SK-N-DZ (cell line): ENCODE measurements at regions not wholly inside any gene's neighbourhood (a gene's known extent, or its start where the extent isn't known, plus 50 kb on each side); places are given as distances from the start of the nearest gene placed in this dataset.
"Not testable (repeated sequence)": the region's sequence is repeated elsewhere in the genome, so short reads cannot be mapped to it uniquely, and the experiment has no call there.

Experiments used
- DNase-seq: peaks from one replicate; pipeline ENCODE4 v3.0.0-alpha.2; 2015; ENCODE audit warnings: low spot score

DNA sequence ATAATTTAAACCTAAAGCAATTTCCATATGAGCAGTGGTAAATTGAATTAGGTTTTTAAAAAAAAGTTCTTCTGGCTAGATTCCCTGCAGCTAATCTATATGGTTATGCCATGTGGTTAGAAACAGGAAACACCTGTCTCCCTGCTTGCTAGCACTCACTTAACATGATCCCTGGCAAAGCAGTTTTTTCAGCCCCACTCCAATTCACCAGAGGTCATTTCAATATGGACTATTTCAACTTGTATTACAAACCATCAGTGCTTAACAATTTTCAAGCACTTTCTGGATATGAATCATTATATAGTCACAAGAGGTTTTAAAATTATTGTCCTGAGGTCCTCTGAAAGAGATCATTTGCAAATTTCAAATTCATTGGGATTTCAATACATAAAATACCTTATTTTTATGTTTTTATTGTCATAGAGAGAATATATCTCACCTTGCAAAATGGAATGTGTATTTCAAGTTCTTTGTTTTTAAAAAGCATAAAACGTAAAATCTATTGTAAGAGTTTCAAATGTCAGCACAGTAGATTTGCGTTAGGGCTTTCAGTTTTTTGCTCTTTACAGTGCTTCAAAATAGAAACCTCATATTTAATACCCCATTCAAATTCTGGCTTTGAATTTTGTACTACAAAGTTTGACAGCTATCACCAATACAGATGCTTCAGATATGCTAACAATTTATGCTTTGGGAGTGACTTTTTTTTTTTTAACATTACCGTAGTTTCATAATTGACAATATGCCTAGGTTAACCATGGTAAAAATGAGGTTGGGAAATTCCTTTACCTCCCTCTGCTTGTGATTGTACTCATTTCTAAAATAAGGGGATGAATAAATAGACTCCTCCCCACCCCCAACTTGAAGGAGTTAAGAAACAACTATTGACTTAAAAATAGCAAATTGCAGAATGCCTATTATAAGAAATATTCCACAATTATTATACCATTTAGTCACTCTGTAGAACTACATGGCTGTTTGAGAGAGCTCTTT is 117.5 kb upstream of the HGF start:
- peak; percentile 22 for DNase-seq

DNA sequence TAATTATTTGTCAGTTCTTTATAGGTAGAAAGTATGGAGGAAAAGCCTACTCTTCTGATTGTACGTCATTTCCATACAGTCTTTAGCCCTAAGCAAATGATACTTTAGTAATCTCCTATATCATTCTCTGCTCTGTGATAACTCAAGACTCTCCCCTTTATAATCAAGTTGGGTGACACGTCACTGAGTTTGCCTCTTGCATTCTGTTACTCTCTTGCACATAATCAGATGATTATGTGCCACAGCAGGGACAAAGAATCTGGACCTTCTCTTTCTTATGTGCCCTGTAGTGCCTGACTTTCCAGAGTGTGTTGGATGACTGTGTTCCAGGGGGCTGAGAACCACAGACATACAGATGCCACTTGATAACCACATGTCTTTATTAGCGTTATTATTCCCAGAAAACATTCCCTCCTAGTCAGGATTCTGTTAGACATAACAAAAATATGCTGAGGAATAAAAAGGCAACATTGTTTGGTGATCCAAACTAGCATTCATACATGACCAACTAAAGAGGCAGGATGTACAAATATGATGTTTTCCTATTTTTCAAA is 116.4 kb upstream of the HGF start:
- DNase-seq = peak; percentile 17

DNA sequence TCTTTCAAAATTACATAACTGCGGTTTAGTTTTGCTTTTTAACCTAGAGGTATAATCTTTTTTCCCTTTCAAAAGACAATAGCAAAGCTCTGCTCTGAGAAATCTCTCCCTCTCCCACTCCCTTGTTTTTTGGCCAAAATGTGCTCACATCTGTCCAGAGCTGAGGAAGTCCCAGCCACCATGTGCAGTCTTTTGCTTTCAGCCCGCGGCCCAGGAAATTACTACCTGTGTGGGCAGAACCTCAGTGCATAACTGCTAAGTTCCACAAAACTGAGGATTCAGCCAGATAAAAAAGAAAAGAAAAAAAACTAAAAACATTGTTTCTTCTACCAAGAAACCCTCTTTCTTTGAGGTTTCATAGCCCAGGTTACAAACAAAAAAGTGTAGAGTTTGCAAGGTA is 115.0 kb upstream of the HGF start:
- DNase-seq = no peak

DNA sequence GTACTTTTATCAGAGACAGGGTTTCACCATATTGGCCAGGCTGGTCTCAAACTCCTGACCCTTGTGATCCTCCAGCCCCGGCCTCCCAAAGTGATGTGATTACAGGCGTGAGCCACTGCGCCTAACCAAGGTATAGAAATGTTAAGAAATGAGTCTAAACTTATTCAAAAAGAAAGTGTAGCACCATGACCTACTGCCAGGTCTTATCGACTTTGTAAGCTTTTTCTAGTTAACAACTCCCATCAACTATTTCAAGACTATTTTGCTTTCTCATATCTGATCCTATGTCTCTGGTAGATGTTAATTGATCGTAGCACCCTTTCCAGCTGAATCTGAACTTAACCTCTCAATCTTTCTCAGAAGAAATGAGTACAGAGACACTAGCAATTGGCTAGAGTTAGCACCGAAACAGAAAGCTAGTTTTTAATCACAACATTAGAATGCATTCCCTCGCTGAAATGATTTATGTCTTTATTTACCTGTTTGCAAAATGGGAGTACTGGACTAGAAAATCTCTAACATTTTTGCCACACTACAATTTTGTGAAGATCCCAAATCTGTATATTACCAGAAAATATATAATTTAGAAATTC is 114.0 kb upstream of the HGF start:
- DNase-seq = no peak

DNA sequence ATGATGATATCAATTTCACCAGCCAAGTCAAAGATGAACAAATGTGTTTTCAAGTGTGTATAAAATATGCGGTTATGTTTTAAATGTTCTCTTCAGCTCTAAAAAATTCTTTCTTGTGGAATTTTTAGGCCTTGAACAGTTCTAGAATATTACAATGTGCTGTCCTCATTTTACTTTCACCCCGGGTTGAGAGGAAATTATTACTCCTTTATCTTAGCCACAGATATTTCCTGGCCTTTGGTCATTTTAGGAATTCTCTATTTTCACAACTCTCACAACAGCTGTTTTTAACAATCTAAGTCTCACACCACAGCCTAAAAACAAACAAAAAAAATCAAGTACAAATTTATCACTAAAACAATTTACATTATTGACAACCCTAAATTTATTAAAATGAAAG is 112.2 kb upstream of the HGF start:
- no peak for DNase-seq

DNA sequence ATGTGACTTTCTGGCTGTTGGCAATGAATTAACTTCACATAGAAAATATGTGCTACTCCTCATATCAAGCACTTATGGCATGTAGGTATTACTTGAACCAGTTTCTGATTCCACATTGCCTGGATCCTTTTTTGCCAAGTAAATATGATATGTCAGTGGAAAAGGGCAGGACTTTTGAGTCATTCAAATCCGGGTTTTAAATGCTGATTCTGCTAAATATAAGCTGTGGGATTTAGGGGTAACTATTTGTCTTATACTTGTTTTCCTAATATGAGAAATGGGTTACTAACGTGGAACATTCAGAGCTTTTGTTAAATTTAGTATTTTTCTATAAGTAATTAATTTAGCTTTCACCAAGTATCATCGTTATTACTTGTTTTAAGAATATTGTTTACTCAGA is 108.0 kb upstream of the HGF start:
- DNase-seq = no peak

DNA sequence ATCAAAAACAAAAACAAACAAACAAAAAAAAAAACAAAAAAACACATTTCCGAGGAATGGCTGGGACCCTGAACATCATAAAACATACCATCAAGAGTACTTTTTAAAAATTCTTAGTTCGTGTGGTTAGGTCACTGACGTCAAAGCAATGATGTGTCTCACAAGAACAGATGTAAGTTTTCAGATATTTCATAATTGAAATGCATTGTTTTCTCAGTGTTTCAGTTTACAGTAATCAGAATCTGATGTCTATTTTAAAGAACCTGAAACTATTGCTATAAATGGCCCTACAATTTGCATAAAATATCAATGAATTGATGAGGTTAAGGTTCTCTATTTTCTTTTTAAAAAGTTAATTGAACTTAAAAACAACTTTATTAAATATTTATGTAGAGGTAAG is 103.7 kb upstream of the HGF start:
- DNase-seq = no peak

DNA sequence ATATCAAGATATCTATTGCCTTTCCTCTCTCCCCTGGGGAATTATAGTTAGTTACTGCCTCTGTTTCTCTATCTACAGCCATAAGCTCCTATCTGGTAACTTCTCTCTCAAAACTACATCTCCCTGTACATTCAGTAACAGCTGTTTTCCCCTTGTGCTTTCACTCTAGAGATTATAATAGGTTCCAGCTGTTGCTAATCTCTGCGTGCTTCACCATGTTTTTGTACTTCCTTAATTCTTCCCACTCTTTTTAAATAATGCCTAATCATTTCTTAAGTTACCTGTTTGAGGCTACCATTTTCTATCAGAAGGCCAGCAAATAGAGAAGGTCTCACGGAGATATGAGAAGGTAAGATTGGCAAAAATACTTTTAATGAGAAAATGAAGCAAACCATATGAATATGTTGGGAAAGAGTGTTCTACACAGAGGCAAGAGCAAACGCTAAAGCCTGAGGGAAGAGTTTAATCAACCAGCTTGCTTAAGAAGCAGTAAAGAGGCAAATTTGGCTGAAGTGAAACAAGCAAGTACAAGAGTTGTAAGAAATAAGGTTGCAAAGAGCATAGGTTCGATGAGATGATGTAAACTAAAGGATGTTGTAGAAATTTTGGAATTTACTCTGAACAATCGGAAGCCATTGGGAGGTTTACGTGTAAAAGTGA is 101.9 kb upstream of the HGF start:
- DNase-seq = no peak

DNA sequence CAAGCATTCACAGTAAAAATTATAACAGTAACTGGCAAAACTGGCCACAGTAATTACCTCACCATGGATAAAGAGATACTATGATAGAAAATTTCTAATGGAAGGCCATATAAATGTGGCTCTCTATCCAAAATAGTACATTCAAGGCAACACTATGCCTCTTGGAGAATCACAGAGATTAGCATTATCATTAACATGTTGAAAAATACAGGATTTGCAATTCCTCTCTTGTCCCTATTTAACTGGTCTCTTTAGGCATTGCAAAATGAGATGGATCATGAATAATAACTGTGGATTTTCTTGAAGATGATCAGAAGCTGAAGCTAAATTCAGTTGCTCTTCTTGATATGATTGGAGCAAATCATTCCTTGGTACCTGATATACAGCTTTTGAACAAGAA is 100.8 kb upstream of the HGF start:
- DNase-seq = no peak

DNA sequence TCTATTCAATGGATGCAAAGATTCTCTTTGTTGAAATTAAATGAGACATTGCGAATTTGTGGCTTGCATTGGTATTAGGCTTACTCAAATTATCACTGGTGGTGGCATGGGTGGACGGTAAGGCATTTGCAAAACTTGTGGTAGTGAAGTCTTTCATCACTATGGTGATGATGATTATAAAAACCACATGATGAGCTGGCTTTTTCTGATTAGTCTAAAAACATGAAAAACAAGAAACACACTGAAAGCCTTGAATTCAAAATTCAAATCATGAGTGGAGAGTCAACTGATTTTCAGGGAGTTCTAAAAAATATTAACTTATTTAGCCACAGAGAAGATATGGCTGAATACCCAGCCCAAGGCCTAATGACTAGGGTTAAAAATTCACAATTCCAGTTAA is 99.8 kb upstream of the HGF start:
- no peak for DNase-seq

DNA sequence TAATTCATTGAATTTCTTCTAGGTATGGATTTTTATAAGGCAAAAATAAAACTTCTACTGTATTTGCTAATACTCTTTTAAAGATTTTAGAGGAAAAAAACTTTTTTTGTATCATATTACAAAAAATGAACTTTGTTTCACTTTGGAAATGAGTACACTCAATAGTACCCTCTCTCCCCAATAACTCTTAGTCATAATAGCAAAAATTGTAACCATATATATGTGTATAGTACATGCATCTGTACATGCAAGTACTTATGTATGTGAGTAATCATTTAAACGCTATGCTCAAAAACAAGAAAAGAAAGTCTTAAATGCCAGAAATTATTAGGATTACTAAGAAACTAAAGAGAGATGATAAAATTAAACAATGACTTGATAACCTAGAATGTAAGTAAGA is 95.9 kb upstream of the HGF start:
- no peak for DNase-seq

DNA sequence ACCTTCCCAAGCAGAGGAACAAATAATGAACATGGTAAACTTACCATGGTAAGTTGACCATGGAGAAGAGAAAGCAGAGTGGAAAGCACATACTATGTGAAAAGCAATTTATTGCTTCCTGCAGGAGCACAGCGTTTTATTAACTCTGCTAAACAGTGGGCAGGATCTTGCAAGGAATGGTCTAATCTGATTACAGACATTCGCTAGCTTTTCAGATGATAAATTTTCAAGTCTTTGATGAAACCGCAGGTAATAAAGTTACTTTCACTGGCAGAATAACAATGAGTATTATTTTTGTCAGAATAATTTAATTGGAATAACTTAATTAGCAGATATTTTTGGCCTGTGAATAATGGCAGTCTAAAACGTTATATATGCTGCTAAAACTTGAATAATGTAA is 89.6 kb upstream of the HGF start:
- DNase-seq = peak; percentile 15

DNA sequence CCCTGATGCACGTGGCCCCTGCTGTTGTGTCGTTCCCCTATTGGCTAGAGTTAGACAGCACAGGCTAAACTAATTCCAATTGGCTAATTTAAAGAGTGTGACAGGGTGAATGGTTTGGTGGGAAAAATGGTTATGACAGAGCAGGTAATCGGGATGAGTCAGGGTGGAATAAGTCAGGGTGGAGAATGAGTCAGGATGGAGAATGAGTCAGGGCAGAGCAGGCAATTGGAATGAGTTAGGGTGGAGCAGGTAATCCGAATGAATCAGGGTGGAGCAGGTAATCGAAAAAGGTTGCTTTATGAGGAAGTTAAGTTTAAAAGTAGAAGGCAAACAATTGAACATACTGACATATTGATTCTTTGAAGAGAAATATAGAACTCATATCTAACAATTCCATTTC is 89.0 kb upstream of the HGF start:
- not testable (repeated sequence) for DNase-seq

DNA sequence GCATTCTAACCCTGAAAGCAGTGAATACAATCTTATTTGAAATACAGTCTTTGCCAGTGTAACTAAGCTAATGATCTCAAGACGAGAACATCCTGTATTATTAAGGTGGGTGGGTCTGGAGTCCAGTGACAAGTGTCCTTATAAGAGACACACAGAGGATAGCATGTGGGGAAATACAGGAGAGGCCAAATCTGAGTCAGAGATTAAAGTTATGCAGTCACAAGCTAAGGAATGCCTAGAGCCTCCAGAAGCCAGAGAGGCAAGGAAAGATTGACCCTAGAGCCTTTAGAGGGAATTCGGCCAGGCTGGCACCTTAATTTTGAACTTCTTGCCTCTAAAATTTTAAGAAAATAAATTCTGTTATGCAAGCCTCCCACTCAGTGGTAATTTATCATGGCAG is 87.5 kb upstream of the HGF start:
- no peak for DNase-seq

DNA sequence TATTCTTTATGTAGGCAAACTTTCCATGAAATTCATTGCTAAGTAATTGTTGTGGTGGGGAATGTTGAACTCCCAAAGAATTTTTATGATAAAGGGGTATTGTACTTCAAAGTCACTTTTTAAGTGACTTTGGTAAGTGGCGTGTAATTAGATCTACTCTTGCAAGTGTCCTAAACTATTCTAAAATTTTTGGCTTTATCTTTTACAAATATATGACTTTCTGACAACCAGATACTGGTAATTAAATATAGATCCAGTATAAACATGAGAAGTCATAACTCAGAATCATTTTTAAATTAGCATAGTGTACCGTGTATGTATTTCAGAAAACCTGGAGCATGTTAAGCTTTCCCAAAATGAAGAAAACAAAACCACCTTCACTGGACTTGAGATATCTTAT is 84.7 kb upstream of the HGF start:
- no peak for DNase-seq

DNA sequence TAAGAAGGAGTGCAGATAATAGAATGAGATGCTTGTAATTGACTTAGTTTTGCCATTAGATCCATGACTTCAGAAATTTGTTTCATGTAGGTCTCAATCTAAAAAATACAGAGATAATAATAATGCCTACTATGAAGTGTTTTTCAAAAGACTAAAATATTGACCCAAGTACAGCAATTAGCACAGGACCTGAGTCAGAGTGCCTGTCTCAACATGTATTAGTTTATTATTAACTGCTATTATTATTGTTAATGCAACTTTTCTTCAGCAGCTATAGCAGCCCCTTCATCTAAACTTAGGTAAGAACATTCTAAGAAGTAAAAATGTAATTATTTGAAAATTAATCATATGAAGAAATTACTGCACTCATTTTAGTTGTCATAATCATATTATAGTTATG is 82.9 kb upstream of the HGF start:
- no peak for DNase-seq

DNA sequence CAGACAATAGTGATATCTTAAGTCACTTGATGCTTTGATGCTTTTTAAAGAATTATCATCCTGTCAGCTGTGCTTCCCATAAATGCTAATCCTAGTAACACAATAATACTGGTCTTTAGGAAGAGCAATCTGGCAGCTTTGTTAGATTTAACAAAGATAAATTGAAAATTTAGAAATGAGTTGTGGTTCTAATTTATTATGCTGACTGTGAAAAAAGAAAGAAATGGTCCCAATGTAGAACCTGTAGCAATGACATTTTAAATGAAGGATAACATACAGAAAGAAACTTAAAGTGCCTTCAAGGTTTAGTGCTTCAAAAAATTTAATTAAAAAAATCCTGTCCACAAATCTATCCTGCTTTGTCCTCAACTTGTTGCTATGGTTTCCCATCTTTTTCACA is 81.6 kb upstream of the HGF start:
- DNase-seq = no peak

DNA sequence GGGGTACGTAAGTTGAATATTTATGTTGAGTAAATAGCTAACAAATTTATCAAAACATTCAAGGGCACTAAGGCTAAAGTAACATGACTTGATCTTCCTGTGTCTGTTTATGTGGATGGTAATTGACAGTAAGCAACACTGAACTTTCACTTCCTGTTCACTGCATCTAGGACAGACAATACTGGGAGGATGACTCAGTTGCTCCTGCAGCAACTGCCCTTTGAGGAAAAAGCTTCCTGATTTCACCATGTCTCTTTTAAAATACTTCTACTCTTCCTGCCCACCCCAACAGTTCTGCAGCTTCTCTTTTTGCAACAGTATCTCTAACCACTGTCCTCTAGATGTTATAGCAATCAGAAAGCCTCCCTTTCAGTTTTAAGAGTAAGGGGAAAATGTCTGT is 76.6 kb upstream of the HGF start:
- DNase-seq = no peak

DNA sequence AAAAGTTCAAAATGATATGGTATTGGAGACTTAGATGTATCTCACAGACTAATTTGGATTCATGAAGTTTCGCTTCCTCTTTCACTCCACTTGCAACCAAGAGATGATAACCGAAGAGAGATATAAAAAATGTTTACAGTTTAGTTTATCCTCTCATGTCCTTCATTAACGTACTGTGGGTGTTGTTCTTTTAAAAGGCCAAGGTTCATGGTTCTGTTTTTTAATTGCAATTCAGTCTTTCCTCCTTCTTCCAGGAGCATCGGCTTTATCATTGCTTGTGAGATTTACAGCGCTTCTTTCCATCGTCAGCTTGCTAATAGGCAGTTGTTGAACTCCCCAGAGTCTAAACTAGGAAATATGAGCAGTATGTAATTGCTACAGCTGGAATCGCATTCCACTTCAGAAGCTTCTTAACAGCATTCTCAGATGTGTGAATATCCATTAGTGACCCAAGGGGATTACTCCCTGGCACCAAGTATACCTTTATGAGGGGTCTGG is 75.9 kb upstream of the HGF start:
- peak; percentile 21 for DNase-seq

DNA sequence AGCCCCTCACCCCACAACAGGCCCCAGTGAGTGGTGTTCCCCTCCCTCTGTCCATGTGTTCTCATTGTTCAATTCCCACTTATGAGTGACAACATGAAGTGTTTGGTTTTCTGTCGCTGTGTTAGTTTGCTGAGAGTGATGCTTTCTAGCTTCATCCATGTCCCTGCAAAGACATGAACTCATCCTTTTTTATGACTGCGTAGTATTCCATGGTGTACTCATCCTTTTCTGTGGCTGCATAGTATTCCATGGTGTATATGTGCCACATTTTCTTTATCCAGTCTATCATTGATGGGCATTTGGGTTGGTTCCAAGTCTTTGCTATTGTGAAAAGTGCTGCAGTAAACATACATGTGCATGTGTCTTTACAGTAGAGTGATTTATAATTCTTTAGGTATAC is 73.8 kb upstream of the HGF start:
- not testable (repeated sequence) for DNase-seq

DNA sequence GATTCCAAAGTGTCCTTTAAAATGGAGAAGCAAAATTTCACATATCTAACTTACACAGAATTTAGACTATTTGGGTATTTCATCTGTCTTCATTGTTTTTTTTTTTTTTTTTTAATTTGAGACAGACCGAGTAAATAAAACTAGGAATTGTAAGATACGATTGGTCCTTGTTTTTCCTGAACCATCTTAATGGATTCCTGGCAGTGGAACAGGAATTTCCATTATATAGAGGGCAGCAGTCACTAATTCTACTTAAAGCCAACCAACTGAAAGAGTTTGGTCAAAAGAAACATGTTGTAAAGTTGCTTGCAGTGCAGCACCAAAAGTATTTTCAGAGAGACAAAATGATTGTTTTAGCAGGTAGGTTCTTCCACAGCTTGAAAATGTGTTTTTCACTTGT is 72.5 kb upstream of the HGF start:
- DNase-seq = no peak

DNA sequence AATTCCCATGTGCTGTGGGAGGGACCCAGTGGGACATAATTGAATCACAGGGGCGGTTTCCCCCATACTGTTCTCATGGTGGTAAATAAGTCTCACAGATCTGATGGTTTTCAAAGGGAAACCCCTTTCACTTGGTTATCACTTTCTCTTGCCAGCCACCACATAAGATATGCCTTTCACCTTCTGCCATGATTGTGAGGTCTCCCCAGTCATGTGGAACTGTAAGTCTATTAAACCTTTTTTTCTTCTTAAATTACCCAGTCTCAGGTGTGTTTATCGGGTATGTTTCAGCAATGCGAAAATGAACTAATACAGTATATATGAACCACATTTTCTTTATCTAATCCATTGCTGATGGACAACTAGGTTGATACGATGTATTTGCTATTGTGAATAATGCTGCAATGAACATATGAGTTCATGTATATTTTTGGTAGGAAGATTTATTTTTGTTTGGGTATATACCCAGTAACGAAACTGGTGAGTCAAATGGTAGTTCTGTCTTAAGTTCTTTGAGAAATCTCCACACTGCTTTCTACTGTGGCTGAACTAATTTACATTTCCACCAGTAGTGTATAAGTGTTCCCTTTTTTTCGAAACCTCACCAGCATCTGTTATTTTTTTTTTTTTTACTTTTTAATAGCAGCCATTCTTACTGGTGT is 70.0 kb upstream of the HGF start:
- no peak for DNase-seq
